ENCODE measurements at regions not wholly inside any gene's neighbourhood (a gene's known extent, or its start where the extent isn't known, plus 50 kb on each side); places are given as distances from the start of the nearest gene placed in this dataset.

- Histone ChIP-seq H3K9me3 (ENCODE audit: control insufficient read depth, low read length) (no peaks in the 10 kb centered on the region), H3K9ac (ENCODE audit: low read length) (no peak overlapping the region), H2AK5ac (ENCODE audit: low read length, severe bottlenecking) (no peak overlapping the region), H2BK120ac (ENCODE audit: low read depth, low read length) (no peak overlapping the region), H3K18ac (ENCODE audit: low read depth in 1 of 2, low read length in 2 of 2) (no peak overlapping the region), H3K4me2 (ENCODE audit: low read length, poor library complexity, severe bottlenecking) (no peak overlapping the region), H3K4me3 (ENCODE audit: insufficient read depth in 1 of 2, low read depth in 1 of 2, low read length in 2 of 2) (no peak overlapping the region), H3K4me1 (ENCODE audit: control insufficient read depth, insufficient read depth, low read depth, low read length) (peaks cover 6% of the 10 kb centered on the region), H3K36me3 (ENCODE audit: control insufficient read depth in 1 of 2, insufficient read depth in 2 of 2, low read depth in 1 of 2, low read length in 2 of 2) (no peaks in the 10 kb centered on the region), H3K4ac (ENCODE audit: low read depth in 1 of 2, low read length in 2 of 2) (no peak overlapping the region), H2BK15ac (ENCODE audit: low read depth, poor library complexity, severe bottlenecking) (peak overlapping the region; percentile 80), H3K23ac (ENCODE audit: low read length in 2 of 2) (no peak overlapping the region), H2AFZ (ENCODE audit: low read depth, low read length) (no peak overlapping the region), H3K79me1 (replicated peaks; ENCODE audit: low read length, poor library complexity, severe bottlenecking) (no peaks in the 10 kb centered on the region), H3K14ac (ENCODE audit: low read length in 2 of 2) (no peak overlapping the region), H2BK5ac (ENCODE audit: low read depth, low read length, poor library complexity, severe bottlenecking) (no peak overlapping the region), H2BK12ac (ENCODE audit: low read length in 2 of 2) (no peak overlapping the region), H3K27ac (ENCODE audit: low read length, poor library complexity, severe bottlenecking) (no peak overlapping the region), H4K8ac (ENCODE audit: low read length) (no peak overlapping the region), H3K27me3 (ENCODE audit: control insufficient read depth in 1 of 2, insufficient read depth in 1 of 2, low read length in 2 of 2) (peaks cover 43 to 75% of the 10 kb centered on the region in 2 experiments), H4K91ac (ENCODE audit: low read length) (no peak overlapping the region)
- no peak for DNase-seq
- 83% methylated on average over 6 of the region's 6 CpGs for WGBS
These were observed 56.1 kb upstream of the ID3 start for GRCh38 chr1:23615423-23615822.

GRCh38 chr1:23614032-23614660, 54.8 kb upstream of the ID3 start:
- H2AK5ac ChIP-seq (ENCODE audit: low read length, severe bottlenecking): no peak overlapping the region
- DNase-seq: no peak
- H3K14ac ChIP-seq (ENCODE audit: low read length in 2 of 2): no peak overlapping the region
- no peak overlapping the region for H3K27ac ChIP-seq (ENCODE audit: low read length, poor library complexity, severe bottlenecking)
- H2BK12ac ChIP-seq (ENCODE audit: low read length in 2 of 2): no peak overlapping the region
- no peak overlapping the region for H3K4me3 ChIP-seq (ENCODE audit: insufficient read depth in 1 of 2, low read depth in 1 of 2, low read length in 2 of 2)
- no peak overlapping the region for H3K23ac ChIP-seq (ENCODE audit: low read length in 2 of 2)
- H3K9ac ChIP-seq (ENCODE audit: low read length): no peak overlapping the region
- H2BK120ac ChIP-seq (ENCODE audit: low read depth, low read length): no peak overlapping the region
- no peak overlapping the region for H3K18ac ChIP-seq (ENCODE audit: low read depth in 1 of 2, low read length in 2 of 2)
- no peak overlapping the region for H2BK15ac ChIP-seq (ENCODE audit: low read depth, poor library complexity, severe bottlenecking)
- H3K36me3 ChIP-seq (ENCODE audit: control insufficient read depth in 1 of 2, insufficient read depth in 2 of 2, low read depth in 1 of 2, low read length in 2 of 2): no peaks in the 10 kb centered on the region
- H4K91ac ChIP-seq (ENCODE audit: low read length): no peak overlapping the region
- no peak overlapping the region for H3K4ac ChIP-seq (ENCODE audit: low read depth in 1 of 2, low read length in 2 of 2)
- H4K8ac ChIP-seq (ENCODE audit: low read length): no peak overlapping the region
- no peak overlapping the region for H2AFZ ChIP-seq (ENCODE audit: low read depth, low read length)
- 93% methylated on average over 7 of the region's 8 CpGs for WGBS
- H3K9me3 ChIP-seq (ENCODE audit: control insufficient read depth, low read length): no peaks in the 10 kb centered on the region
- H3K27me3 ChIP-seq (ENCODE audit: control insufficient read depth in 1 of 2, insufficient read depth in 1 of 2, low read length in 2 of 2): peaks cover 34 to 70% of the 10 kb centered on the region in 2 experiments
- H3K4me2 ChIP-seq (ENCODE audit: low read length, poor library complexity, severe bottlenecking): no peak overlapping the region
- no peak overlapping the region for H2BK5ac ChIP-seq (ENCODE audit: low read depth, low read length, poor library complexity, severe bottlenecking)
- H3K79me1 ChIP-seq (replicated peaks; ENCODE audit: low read length, poor library complexity, severe bottlenecking): no peaks in the 10 kb centered on the region
- H3K4me1 ChIP-seq (ENCODE audit: control insufficient read depth, insufficient read depth, low read depth, low read length): no peaks in the 10 kb centered on the region

GRCh38 chr1:23613191-23614031, 54.1 kb upstream of the ID3 start:
- no peak overlapping the region for H2BK120ac ChIP-seq (ENCODE audit: low read depth, low read length)

GRCh38 chr1:23611601-23612327, 52.5 kb upstream of the ID3 start:
- Histone ChIP-seq H3K4me2 (ENCODE audit: low read length, poor library complexity, severe bottlenecking) (no peak overlapping the region), H3K79me1 (replicated peaks; ENCODE audit: low read length, poor library complexity, severe bottlenecking) (no peaks in the 10 kb centered on the region)

More at GRCh38 chr1:23613191-23614031, 54.1 kb upstream of the ID3 start:
- DNase-seq: no peak
- H3K79me1 ChIP-seq (replicated peaks; ENCODE audit: low read length, poor library complexity, severe bottlenecking): no peaks in the 10 kb centered on the region
- H3K27ac ChIP-seq (ENCODE audit: low read length, poor library complexity, severe bottlenecking): no peak overlapping the region
- no peaks in the 10 kb centered on the region for H3K36me3 ChIP-seq (ENCODE audit: control insufficient read depth in 1 of 2, insufficient read depth in 2 of 2, low read depth in 1 of 2, low read length in 2 of 2)
- H4K8ac ChIP-seq (ENCODE audit: low read length): no peak overlapping the region
- H3K27me3 ChIP-seq (ENCODE audit: control insufficient read depth in 1 of 2, insufficient read depth in 1 of 2, low read length in 2 of 2): peaks cover 32 to 69% of the 10 kb centered on the region in 2 experiments
- H2AK5ac ChIP-seq (ENCODE audit: low read length, severe bottlenecking): no peak overlapping the region
- H3K9ac ChIP-seq (ENCODE audit: low read length): no peak overlapping the region
- 81% methylated on average over 10 of the region's 12 CpGs for WGBS
- H3K9me3 ChIP-seq (ENCODE audit: control insufficient read depth, low read length): no peaks in the 10 kb centered on the region
- no peak overlapping the region for H2BK12ac ChIP-seq (ENCODE audit: low read length in 2 of 2)
- H3K14ac ChIP-seq (ENCODE audit: low read length in 2 of 2): no peak overlapping the region
- no peaks in the 10 kb centered on the region for H3K4me1 ChIP-seq (ENCODE audit: control insufficient read depth, insufficient read depth, low read depth, low read length)
- no peak overlapping the region for H3K23ac ChIP-seq (ENCODE audit: low read length in 2 of 2)
- no peak overlapping the region for H2AFZ ChIP-seq (ENCODE audit: low read depth, low read length)
- no peak overlapping the region for H3K18ac ChIP-seq (ENCODE audit: low read depth in 1 of 2, low read length in 2 of 2)
- peak overlapping the region in 1 of 2 experiments; percentile 46 for H3K4ac ChIP-seq (ENCODE audit: low read depth in 1 of 2, low read length in 2 of 2)
- no peak overlapping the region for H3K4me3 ChIP-seq (ENCODE audit: insufficient read depth in 1 of 2, low read depth in 1 of 2, low read length in 2 of 2)
- H4K91ac ChIP-seq (ENCODE audit: low read length): no peak overlapping the region
- H2BK15ac ChIP-seq (ENCODE audit: low read depth, poor library complexity, severe bottlenecking): no peak overlapping the region
- H3K4me2 ChIP-seq (ENCODE audit: low read length, poor library complexity, severe bottlenecking): no peak overlapping the region
- no peak overlapping the region for H2BK5ac ChIP-seq (ENCODE audit: low read depth, low read length, poor library complexity, severe bottlenecking)

More at GRCh38 chr1:23611601-23612327, 52.5 kb upstream of the ID3 start:
- Histone ChIP-seq H2BK12ac (ENCODE audit: low read length in 2 of 2) (no peak overlapping the region), H3K27me3 (ENCODE audit: control insufficient read depth in 1 of 2, insufficient read depth in 1 of 2, low read length in 2 of 2) (peaks cover 35 to 72% of the 10 kb centered on the region in 2 experiments), H3K23ac (ENCODE audit: low read length in 2 of 2) (no peak overlapping the region), H2BK5ac (ENCODE audit: low read depth, low read length, poor library complexity, severe bottlenecking) (no peak overlapping the region), H3K14ac (ENCODE audit: low read length in 2 of 2) (no peak overlapping the region), H4K91ac (ENCODE audit: low read length) (no peak overlapping the region), H2BK120ac (ENCODE audit: low read depth, low read length) (no peak overlapping the region), H3K9ac (ENCODE audit: low read length) (no peak overlapping the region), H3K36me3 (ENCODE audit: control insufficient read depth in 1 of 2, insufficient read depth in 2 of 2, low read depth in 1 of 2, low read length in 2 of 2) (no peaks in the 10 kb centered on the region), H4K8ac (ENCODE audit: low read length) (no peak overlapping the region), H3K18ac (ENCODE audit: low read depth in 1 of 2, low read length in 2 of 2) (no peak overlapping the region), H2BK15ac (ENCODE audit: low read depth, poor library complexity, severe bottlenecking) (no peak overlapping the region), H3K4me3 (ENCODE audit: insufficient read depth in 1 of 2, low read depth in 1 of 2, low read length in 2 of 2) (no peak overlapping the region), H3K4ac (ENCODE audit: low read depth in 1 of 2, low read length in 2 of 2) (no peak overlapping the region), H3K27ac (ENCODE audit: low read length, poor library complexity, severe bottlenecking) (no peak overlapping the region), H2AK5ac (ENCODE audit: low read length, severe bottlenecking) (no peak overlapping the region), H3K9me3 (ENCODE audit: control insufficient read depth, low read length) (no peaks in the 10 kb centered on the region), H3K4me1 (ENCODE audit: control insufficient read depth, insufficient read depth, low read depth, low read length) (no peaks in the 10 kb centered on the region), H2AFZ (ENCODE audit: low read depth, low read length) (no peak overlapping the region)
- WGBS: 70% methylated on average over 3 of the region's 4 CpGs
- DNase-seq: no peak
